ENCODE measurements at regions not wholly inside any gene's neighbourhood (a gene's known extent, or its start where the extent isn't known, plus 50 kb on each side); places are given as distances from the start of the nearest gene placed in this dataset.

DNA sequence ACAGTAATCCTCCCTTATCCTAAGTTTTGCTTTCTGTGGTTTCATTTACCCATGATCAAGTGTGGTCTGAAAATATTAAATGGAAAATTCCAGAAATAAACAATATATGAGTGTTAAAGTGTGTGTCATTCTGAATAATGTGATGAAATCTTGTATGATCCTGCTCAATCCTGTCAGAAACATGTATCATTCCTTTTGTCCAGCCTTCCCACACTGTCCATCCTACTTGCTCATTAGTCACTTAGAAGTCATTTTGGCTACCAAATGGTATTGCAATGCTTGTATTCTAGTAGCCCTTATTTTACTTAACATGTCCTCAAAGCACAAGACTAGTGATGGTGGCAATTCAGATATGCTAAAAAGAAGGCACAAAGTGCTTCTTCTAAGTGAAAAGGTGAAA is 1211.2 kb upstream of the SORCS1 start:
- TF ChIP-seq TCF7 (CRISPR knock-in tag; IDR thresholded peaks at IDR 0.05; ENCODE audit: low read depth) (no peak), CTCF (IDR thresholded peaks at IDR 0.05) (no peak), GABPB1 (CRISPR knock-in tag; IDR thresholded peaks at IDR 0.05) (no peak), ZNF232 (CRISPR knock-in tag; IDR thresholded peaks at IDR 0.05) (no peak), CBFB (CRISPR knock-in tag; IDR thresholded peaks at IDR 0.05; ENCODE audit: low read depth) (no peak), FOXJ3 (CRISPR knock-in tag; IDR thresholded peaks at IDR 0.05; ENCODE audit: borderline replicate concordance) (no peak), USF2 (CRISPR knock-in tag; IDR thresholded peaks at IDR 0.05) (no peak), NR3C1 (CRISPR knock-in tag; conservative IDR thresholded peaks at IDR 0.05; ENCODE audit: low read depth) (no peak), SMAD3 (CRISPR knock-in tag; IDR thresholded peaks at IDR 0.05; ENCODE audit: borderline replicate concordance) (no peak), SP1 (CRISPR knock-in tag; conservative IDR thresholded peaks at IDR 0.05) (no peak), MXD4 (CRISPR knock-in tag; IDR thresholded peaks at IDR 0.05; ENCODE audit: borderline replicate concordance) (no peak), ZNF138 (CRISPR knock-in tag; conservative IDR thresholded peaks at IDR 0.05) (no peak)
- TF ChIP-seq, protein P1, sequence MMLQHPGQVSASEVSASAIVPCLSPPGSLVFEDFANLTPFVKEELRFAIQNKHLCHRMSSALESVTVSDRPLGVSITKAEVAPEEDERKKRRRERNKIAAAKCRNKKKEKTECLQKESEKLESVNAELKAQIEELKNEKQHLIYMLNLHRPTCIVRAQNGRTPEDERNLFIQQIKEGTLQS (CRISPR knock-in tag; conservative IDR thresholded peaks at IDR 0.05), result no peak
- TF ChIP-seq, protein P2, sequence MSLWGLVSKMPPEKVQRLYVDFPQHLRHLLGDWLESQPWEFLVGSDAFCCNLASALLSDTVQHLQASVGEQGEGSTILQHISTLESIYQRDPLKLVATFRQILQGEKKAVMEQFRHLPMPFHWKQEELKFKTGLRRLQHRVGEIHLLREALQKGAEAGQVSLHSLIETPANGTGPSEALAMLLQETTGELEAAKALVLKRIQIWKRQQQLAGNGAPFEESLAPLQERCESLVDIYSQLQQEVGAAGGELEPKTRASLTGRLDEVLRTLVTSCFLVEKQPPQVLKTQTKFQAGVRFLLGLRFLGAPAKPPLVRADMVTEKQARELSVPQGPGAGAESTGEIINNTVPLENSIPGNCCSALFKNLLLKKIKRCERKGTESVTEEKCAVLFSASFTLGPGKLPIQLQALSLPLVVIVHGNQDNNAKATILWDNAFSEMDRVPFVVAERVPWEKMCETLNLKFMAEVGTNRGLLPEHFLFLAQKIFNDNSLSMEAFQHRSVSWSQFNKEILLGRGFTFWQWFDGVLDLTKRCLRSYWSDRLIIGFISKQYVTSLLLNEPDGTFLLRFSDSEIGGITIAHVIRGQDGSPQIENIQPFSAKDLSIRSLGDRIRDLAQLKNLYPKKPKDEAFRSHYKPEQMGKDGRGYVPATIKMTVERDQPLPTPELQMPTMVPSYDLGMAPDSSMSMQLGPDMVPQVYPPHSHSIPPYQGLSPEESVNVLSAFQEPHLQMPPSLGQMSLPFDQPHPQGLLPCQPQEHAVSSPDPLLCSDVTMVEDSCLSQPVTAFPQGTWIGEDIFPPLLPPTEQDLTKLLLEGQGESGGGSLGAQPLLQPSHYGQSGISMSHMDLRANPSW (CRISPR knock-in tag; conservative IDR thresholded peaks at IDR 0.05; ENCODE audit: low read depth), result no peak

All from WTC11 (cell line).